Glomerular visceral epithelial cell (primary cell): ENCODE measurements at regions not wholly inside any gene's neighbourhood (a gene's known extent, or its start where the extent isn't known, plus 50 kb on each side); places are given as distances from the start of the nearest gene placed in this dataset.

Source experiments
- DNase-seq: peaks from one replicate; pipeline ENCODE4 v3.0.0-alpha.2; 2016; ENCODE audit errors: extremely low spot score

DNA sequence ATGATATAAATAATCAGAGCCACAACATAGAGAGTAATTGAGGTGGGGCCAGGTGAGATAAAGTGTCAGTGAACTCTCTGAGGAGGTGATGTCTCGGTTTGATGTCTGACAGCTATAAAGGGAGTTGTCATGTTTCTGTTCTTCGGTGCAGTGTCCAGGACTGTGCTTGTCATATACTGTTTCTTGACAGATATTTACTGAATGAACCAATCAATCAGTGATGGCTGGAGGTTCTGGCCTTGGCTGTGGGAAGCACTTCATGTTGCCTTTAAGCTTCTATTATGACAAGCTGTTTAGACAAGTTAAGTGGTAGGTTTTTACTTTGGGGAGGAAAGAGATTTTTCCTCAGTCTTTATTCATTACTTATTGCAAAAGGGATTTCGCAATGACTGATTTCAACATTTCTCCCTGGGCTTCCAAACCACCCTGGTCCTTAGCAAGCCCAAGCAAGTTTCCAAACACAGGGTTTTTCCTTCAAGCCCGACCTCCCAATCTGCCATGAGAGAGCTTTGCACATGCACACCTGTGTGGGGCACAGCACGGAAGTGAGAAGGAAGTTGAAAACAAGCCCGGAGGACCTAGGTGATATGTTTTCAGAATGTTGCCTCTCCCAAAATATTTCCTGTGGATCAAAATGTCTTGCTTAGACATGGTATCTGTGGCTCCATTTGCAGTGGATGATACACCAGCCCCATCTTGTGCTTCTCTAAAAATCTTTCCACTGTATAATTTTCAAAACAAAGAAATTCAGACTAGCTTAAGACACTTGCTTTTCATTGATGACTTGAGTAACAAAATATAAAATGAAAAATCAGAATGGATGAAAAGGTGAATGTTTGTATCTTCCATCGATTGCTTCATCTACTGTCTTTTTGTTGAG, 567.3 kb upstream of the BTBD3 start:
- peak; percentile 17 for DNase-seq

DNA sequence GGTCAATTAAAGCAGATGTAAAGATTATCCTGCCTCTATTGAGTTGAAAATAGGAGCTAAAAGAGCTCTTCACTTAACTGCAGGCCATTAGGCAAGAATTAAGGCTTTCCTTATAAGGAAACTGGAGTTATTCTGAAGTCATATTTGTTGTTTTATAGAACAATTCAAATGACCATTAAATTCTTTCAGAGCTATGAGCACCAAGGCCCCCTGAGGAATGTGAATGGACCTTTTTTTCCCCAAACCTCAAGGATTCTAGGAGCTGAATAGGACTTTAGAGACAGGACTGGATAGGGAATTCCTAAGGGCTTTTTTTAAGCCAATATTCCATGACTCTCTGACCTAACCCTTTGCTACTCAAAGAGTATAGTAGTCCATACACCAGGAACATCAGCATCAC, 565.7 kb upstream of the BTBD3 start:
- no peak for DNase-seq

DNA sequence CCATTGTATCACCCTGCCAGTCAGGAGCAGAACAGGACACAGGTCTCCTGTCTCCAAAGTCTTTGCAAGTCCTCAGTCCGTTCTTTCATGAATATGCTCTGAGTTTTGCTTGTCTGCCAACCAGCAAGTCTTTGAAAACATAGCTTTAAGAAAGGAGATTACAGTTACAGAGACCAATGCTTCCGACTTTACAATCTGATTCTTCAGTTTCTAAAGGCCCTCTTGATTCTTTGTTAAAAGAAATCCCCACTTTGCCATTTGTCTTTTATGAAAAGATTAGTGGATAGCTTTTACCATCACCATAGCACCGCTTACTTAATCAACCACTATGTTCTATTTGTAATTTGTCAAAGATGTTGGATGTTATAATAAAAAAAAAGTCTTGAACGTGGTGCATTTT, 562.8 kb upstream of the BTBD3 start:
- no peak for DNase-seq

DNA sequence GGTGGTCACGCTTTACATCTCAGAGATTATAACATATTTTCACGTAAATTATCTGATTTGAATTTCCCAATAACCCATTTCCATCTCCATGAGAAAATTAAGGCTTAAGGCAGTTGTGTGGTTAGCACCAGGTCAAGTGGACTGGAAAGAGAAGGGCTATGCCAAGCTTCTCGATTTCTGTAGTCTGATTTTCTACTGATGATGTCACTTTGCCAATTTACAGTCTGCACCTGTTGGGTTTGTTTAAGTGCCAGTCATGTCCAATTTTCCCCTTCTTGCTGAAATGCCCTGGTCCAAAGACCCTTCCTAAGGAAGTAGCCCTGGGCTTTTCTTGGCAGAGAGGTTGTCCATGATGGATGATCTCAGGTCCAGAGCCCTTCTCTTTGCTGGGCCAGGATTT, 562.3 kb upstream of the BTBD3 start:
- DNase-seq: no peak

DNA sequence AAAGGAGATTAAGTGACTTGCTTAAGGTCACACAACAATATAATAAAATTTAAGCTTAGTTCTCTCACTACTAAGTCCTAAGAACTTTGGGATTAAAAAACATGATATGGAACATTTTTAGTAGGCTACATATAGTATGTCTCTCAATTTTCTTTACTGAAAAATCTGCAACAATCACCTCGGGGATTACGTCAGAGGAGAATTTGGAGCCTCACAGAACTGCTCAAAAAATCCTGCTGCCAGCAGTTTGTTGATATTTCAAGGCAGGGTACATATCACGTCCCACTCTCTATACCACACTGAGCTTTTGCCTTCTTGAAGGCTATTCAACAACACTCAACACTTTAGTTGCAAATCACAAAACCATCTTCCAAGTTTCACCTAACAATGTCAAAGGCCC, 561.6 kb upstream of the BTBD3 start:
- DNase-seq: no peak

DNA sequence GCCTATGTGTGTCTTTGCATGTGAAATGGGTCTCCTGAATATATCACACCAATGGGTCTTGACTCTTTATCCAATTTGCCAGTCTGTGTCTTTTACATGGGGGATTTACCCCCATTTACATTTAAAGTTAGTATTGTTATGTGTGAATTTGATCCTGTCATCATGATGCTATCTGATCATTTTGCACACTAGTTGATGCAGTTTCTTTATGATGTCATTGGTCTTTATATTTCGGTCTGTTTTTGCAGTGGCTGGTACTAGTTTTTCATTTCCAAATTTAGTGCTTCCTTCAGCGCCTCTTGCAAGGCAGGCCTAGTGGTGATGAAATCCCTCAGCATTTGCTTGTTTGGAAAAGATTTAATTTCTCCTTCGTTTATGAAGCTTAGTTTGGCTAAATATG, 555.2 kb upstream of the BTBD3 start:
- DNase-seq: no peak

DNA sequence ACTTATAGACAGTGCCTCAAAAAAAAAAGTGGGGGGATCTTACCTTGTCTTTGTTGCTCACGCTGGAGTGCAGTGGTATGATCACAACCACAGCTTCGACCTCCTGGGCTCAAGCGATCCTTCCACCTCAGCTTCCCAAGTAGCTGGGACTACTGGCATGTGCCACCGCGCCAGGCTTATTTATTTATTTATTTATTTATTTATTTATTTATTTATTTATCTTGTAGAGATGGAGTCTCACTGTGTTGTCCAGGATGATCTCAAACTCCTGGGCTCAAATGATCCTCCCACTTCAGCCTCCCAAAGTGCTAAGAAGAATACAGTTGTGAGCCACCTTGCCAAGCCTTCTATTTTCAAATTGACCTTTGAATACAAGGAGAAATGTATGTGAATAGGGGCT, 553.0 kb upstream of the BTBD3 start:
- no peak for DNase-seq

DNA sequence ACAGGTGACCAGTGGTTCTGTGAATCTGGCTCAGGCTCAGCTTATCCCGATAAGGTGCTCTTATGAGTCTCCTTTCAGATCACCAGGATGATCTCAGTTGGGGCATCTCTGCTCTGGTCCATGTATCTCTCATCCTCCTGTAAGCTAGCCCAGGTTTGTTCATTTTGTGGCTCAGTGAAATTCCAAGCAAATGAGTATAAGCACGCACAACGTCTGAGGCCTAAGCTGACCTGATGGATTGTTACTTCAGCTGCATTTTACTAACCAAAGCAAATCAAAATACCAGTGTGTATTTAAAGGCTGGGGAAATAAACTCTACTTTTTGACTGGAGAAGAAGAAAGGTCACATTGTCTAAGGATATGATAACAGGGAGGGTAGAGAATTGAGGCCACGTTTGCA, 551.0 kb upstream of the BTBD3 start:
- DNase-seq: peak; percentile 26

DNA sequence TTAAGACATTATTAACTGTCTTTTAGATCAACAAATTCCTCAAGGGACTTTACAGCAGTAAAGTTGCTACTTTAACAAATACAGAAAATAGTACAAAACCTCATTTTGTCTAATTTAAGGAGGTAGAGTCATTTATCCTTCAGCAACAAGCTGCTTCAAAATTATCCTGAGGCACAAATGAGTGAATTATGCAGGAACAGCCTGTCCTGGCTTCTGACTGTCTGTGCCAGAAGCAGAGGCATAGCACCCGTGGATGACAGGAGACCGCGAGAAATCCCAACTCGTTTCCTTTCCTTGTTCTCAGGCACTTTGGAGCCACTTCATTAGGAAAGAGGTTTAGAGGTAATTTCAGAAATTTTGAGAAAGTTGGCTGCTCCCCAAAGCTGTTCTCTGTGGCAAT, 549.2 kb upstream of the BTBD3 start:
- DNase-seq: no peak

DNA sequence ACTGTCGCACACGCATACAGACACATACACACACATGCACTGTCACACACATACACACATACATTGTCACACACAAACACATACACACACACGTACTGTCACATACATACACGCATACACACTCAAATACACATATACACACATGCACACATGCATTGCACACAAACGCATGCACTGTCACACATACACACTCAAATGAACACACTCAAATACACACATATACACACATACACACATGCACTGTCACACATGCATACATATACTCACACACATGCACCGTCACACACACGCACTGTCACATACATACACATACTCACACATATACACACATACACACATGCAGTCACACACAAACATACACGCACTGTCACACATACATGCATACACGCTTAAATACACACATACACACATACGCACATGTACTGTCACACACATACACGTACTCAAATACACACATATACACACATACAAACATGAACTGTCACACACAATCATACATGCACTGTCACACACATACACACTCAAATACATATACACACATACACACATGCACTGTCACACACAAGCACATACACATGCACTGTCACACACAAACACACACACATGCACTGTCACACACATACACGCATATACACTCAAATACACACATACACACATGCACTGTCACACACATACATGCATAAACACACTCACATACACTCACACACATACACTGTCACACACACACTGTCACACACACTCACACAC, 548.6 kb upstream of the BTBD3 start:
- no peak for DNase-seq

DNA sequence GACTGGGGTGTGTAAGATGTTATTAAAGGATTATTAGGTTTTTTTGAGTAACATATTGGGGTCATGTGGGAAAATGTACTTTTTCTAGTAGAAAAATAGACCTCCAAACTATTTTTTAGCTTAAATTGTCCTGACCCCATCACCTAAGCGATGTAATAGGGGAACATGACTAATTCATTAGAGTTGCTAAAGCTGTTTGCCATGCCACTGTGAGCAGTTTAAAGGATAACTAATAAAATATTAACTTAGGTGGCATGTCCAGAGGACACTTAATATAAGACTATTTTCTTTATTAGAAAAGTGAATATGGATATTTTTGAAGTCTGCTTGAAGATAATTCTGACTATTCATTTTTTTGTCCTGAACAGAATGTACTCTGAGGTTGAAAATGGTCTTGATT, 545.9 kb upstream of the BTBD3 start:
- no peak for DNase-seq

DNA sequence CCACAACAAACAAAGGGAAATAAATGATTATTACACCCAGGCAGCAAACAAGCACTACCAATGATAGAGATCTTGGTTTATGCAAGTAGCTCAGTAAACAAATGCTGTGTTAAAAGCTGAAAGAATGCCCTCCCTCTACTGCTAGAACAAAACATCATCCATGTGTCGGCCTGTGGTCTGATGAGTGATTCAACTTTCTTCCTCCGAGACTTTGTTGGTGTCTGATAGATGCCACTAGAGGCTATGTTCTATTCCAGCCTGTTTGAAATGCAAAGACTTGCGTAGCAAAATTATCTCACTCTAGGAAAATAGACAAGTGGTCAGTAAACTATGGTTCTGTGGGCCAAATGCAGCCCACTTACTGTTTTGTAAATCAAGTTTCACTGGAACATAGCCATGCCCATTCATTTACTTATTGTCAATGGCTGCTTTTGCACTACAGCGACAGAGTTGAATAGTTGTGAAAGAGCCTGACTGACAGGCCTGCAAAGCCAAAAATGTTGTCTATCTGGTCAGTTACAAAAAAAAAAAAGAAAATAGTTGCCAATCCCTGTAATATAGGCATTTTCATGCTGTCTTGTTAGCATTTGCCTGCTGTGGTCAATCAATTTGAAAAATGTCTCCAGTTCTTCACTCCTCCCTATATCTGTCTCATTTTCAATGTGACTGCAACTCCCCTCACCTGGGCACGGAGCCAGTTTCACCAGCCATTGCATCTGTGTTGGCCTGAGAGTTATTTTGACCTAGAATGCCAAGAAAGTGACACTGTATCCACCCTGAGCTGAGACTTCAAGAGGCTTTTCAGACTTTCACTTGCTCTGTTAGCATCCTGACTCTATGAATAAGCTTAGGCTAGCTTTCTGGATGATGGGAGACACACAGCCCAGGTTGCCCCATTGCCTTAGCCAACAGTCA, 544.6 kb upstream of the BTBD3 start:
- peak; percentile 36 for DNase-seq

DNA sequence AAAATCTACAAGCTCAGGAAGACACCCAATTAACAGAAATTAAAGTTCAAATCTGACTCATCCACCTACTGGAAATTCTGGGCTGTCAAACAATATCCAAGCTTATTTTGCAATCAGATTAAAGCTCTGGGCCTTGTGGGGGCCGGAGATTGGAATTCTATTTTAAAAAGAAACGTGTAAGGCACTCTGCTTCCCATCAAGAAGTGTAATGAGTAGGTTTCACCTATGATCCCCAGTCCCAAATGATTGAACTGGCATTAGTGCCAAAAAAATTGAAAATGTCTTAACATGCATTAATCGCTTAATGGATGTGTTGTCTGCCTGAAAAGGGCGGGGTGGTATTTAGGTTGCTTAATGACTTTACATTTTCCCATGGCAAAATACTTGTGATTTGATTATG, 542.4 kb upstream of the BTBD3 start:
- DNase-seq: no peak

DNA sequence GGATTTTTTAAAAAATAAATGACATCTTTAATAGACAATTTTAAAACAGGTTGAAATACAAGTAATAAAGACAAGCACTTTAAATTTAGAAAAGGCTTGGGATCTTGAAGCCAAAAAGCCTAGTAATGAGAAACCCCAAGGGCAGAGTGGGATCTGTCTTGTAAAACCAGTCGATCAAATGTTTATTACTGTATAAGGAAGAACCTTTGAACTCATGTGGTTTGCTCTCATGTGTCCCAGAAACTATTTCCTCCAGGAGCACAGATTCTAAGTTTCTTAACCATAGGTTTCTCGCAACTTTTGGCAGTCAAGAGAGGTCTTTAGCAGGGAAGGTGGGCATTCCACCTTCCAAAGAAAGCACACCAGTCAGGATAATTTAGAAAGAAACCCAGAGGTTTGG, 541.7 kb upstream of the BTBD3 start:
- DNase-seq: no peak

DNA sequence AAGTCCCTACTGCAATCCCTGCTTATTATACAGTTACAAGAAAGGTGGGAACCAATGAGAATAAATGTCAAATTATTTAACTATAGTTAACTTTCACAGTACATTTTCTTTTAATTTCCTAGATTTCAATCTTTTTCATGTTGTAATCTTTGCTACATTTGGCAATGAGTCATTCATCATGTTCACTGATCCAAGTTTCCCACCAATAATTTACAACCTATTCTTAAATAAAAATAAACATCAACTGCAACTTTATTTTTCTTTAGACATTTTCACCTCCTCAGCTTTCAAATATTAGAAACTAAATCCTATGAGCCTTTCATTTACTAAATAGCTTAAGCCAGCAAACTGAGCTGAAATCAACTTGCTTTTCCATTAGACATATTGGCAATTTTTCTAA, 541.3 kb upstream of the BTBD3 start:
- DNase-seq: no peak

DNA sequence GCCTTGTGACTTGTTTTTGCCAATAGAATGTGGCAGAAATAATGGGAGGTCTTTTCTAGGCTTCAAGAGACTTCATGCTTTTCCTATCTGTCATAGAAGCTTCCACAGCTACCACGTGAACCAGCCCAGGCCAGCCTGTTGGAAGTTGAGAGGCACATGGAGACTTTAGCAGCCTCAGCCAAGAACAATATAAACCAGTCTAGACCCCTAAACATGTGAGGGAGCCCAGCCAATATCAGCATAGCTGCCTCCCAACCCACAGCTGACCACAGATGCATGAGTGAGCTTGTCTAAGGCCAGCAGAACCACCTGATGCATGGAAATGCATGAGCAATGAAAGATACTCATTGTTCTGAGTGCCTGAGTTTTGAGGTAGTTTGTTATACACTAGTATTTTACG, 540.7 kb upstream of the BTBD3 start:
- DNase-seq: peak; percentile 76

DNA sequence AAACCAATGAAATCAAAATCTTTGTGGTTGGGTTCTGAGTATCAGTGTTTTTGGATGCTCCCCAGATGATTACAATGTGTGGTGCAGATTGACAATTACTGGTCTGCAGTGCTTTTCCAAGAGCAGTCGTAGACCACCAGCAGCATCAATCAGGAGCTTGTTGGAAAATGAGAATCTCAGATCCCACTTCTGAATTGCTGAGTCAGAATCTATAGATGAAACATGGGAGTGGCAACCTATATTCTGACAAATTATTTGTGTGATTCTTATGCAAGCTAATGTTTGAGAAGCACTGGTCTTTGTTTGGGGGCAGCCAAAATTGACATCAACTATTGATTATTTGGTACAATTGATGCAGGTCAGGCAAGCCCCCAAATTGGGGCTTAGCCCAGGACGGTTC, 539.9 kb upstream of the BTBD3 start:
- DNase-seq: no peak

DNA sequence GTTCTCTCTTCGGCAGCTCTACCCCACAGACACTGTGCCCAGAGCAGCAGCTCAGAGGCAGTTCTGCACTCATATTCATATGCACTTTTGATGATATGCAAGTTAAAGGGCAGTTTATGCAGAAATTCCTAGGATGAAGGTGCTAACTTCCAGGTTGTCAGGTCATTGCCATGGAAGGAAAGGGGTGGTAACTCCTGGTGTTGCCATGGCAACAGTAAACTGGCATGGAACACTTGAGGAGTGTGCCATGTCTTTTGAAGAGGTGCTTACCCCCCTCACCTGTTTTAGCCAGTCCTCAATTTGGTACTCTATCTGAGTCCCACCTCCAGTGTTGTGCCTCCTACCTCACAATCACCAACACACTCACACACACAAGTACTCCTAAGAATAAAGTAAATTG, 539.4 kb upstream of the BTBD3 start:
- no peak for DNase-seq

DNA sequence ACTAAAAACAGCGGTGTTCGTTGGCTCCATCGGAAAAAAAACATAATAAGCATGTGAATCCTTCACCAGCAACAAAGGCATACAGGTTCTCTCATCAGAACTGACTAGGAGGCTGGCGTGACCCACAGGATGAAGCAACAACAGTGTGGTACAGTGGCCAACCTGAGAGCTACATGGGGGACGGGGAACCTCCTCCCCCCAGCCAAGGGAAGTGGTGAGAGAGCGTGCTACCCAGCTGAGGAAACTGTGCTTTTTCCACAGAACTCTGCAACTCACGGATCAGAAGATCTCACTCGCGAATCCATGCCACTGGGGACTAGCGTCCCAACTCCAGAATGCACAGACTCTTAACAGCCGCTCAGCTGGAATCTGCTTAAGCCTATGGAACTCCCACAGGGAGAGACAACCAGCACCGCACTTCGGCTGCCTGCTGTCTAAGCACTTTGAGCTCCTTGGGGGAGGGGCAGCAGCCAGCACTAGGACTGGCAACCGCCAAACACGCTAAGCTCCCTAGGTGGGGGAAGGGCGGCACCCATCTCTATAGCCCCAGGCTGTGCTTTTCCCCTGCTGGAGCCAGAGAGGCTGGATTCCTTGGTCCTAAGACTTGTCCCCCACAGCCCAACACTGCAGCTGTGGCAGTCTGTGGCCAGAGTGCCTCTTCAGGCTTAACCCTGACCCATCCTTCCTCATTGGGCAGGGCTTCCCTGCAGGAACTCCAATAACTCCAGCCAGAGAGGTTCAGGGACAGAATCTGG, 538.3 kb upstream of the BTBD3 start:
- DNase-seq: no peak

DNA sequence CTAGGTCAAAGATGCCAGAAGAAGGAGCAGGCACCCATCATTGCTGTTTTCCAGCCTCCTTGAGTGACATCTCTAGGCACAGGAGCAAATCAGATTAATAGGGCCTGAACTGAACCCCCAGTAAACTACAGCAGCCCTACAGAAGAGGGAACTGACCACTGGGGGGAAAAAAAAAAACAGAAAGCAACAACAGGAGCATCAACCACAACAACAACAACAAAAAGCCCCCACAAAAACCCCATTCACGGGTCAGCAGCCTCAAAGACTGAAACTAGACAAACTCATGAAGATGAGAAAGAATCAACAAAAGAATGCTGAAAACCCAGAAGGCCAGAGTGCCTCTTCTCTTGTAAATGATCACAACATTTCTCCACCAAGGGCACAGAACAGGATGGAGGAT, 537.4 kb upstream of the BTBD3 start:
- DNase-seq: no peak

DNA sequence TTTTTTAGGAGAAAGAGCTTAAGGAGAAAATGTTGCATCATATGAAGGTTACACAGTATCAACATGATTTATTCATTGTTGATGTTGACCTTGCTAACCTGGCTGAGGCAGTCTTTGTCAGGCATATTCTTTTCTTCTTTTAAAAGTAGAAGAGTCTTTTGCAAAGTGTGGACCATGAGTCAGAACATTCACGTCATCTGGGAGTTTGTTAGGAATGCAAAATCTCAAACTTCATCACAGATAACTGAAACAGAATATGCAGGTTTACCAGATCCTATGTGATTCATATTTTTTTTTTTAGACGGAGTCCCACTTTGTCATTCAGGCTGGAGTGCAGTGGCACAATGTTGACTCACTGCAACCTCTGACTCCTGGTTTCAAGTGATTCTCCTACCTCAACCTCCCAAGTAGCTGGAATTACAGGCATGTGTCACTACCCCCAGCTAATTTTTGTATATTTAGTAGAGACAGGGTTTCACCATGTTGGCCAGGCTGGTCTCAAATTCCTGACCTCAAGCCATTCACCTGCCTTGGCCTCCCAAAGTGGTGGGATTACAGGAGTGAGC, 530.4 kb upstream of the BTBD3 start:
- peak; percentile 57 for DNase-seq
